ENCODE measurements at regions not wholly inside any gene's neighbourhood (a gene's known extent, or its start where the extent isn't known, plus 50 kb on each side); places are given as distances from the start of the nearest gene placed in this dataset.

DNA sequence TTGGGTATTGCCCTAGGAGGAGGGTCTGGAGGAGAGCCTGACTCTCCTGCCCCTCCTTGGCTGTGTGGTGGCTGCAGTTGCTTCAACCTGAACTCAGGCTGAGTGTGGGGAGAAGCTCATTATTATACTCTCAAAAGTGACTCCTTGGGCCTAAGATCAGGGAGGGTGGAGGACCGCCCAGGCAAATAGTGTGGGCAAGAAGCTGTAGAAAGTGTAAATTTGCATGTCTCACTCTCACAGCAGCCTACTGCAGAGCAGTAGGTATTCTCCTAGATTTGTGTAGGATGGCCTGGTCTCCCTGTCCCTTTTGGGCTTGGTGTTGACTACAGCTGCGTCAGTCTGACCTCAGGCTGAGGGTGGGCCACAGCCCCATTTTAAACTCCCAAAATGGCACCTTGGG, 156.1 kb downstream of the ZNF330 start:
- TF ChIP-seq, protein P1, sequence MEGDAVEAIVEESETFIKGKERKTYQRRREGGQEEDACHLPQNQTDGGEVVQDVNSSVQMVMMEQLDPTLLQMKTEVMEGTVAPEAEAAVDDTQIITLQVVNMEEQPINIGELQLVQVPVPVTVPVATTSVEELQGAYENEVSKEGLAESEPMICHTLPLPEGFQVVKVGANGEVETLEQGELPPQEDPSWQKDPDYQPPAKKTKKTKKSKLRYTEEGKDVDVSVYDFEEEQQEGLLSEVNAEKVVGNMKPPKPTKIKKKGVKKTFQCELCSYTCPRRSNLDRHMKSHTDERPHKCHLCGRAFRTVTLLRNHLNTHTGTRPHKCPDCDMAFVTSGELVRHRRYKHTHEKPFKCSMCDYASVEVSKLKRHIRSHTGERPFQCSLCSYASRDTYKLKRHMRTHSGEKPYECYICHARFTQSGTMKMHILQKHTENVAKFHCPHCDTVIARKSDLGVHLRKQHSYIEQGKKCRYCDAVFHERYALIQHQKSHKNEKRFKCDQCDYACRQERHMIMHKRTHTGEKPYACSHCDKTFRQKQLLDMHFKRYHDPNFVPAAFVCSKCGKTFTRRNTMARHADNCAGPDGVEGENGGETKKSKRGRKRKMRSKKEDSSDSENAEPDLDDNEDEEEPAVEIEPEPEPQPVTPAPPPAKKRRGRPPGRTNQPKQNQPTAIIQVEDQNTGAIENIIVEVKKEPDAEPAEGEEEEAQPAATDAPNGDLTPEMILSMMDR (IDR thresholded peaks at IDR 0.05) = no peak
- no peaks in the 10 kb centered on the region for H3K36me3 ChIP-seq (ENCODE audit: low read depth)
- H3K4me3 ChIP-seq = no peak overlapping the region
- no peak for ATAC-seq
- no peaks in the 10 kb centered on the region for H3K4me1 ChIP-seq (ENCODE audit: low read depth)
- intact Hi-C loops (cut with DNase I, micrococcal nuclease) = no loop called here
- H3K9me3 ChIP-seq = no peaks in the 10 kb centered on the region
- no peak for DNase-seq

DNA sequence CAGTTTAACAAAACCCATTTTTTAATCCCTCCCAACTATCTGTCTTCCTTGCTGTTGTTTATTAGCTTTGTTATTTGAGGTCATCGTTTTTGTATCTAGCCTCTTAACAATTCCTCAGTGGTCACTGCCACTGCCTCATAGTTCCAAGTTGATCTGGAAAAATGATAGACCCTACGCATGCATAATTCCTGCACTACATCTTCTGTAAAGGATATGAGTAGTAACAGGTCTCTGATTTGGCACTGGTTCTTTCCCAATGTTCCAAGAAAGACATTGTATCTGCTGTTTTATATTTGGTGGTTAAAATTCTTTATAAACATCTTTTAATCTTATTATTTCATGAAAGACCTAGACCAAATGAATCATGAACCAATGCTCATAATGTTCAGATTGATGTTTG, 166.6 kb downstream of the ZNF330 start:
- Histone ChIP-seq H3K9me3 (no peaks in the 10 kb centered on the region), H3K4me1 (ENCODE audit: low read depth) (no peaks in the 10 kb centered on the region), H3K36me3 (ENCODE audit: low read depth) (no peaks in the 10 kb centered on the region), H3K4me3 (no peak overlapping the region)
- ATAC-seq (no peak), DNase-seq (no peak)
- intact Hi-C loops (cut with DNase I, micrococcal nuclease) = no loop called here
- TF ChIP-seq, protein P1 (IDR thresholded peaks at IDR 0.05) = no peak

DNA sequence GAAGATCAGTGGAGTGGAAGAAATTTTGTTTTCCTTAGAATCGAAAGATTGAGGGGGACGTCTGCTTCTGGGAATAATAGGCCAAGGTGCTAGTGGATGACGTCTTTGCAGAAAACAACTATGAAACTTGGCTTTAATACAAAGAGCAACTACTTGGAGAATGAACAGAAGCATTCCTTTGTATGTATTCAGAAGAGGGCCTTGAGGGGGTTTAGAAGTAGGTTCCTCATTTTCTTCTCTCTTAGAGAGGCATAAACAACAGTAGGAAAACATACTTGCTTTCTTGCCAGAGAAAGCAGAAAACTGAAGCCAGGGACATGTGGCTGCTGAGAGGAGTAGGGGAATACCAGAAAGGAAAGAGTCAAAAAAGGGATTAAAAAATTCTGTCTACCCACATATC, 167.8 kb downstream of the ZNF330 start:
- ATAC-seq = no peak
- no peaks in the 10 kb centered on the region for H3K4me1 ChIP-seq (ENCODE audit: low read depth)
- no peak for DNase-seq
- no peak overlapping the region for H3K4me3 ChIP-seq
- TF ChIP-seq, protein P1 (IDR thresholded peaks at IDR 0.05) = no peak
- H3K36me3 ChIP-seq (ENCODE audit: low read depth) = no peaks in the 10 kb centered on the region
- intact Hi-C loops (cut with DNase I, micrococcal nuclease) = no loop called here
- no peaks in the 10 kb centered on the region for H3K9me3 ChIP-seq

DNA sequence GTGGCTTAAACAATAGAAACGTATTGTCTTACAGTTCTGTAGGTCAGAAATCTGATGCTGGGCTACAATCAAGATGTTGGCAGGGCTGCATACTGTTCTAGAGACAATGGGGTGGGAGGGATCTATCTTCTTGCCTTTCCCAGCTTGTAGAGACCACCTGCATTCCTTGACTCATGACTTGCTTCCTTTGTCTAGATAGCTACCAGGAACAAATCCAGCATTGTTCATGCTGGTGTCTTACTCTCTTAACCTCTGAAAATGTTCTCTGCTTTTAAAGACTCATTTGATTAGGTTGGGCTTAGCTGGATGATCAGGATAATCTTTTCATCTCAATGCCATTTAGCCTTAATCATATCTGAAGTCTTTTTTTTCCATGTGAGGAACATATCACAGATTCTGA, 169.0 kb downstream of the ZNF330 start:
- H3K36me3 ChIP-seq (ENCODE audit: low read depth) = no peaks in the 10 kb centered on the region
- ATAC-seq (no peak), DNase-seq (no peak)
- no peaks in the 10 kb centered on the region for H3K4me1 ChIP-seq (ENCODE audit: low read depth)
- intact Hi-C loops (cut with DNase I, micrococcal nuclease) = no loop called here
- TF ChIP-seq, protein P1 (IDR thresholded peaks at IDR 0.05) = no peak
- no peak overlapping the region for H3K4me3 ChIP-seq
- H3K9me3 ChIP-seq = no peaks in the 10 kb centered on the region

DNA sequence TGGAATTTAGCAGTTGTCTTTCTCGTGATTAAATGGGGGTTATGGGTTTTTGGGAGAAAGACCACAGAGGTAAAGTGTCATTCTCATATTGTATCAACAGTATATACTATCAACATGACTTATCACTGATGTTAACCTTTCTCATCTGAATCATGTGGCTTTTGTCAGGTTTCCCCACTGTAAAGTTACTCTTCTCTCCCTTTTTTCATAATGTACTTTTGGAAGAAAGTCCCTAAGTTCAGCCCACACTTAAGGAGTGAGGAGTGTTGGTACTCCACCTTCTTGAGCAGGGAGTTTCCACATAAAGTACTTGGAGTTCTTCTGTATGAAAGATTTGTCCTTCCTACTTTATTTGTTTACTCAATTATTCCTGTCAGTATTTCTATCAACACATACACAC, 169.9 kb downstream of the ZNF330 start:
- DNase-seq (no peak), ATAC-seq (no peak)

DNA sequence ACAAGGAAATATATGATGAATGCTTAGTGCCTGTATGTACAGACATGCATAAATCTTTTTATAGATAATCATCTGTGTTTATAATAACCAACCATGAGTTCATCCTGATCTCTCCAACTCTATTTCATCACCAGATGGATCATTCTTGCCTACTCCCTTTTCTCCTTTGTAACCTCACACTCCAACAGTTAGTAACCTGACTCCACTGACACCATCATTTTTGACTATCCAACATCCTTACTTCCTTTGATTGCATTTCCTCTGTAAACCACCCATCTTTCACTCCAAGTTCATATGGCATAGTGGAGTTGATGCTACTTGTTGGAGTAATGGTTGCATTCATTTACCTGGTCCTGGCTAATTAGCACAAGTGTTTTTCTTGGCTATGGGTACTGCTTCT, 170.6 kb downstream of the ZNF330 start:
- Histone ChIP-seq H3K36me3 (ENCODE audit: low read depth) (no peaks in the 10 kb centered on the region), H3K4me3 (no peak overlapping the region), H3K4me1 (ENCODE audit: low read depth) (no peaks in the 10 kb centered on the region), H3K9me3 (no peaks in the 10 kb centered on the region)
- TF ChIP-seq, protein P1 (IDR thresholded peaks at IDR 0.05) = no peak
- intact Hi-C loops (cut with DNase I, micrococcal nuclease) = no loop called here
- DNase-seq = no peak
- no peak for ATAC-seq

More for the DNA sequence above, 169.9 kb downstream of the ZNF330 start:
- Histone ChIP-seq H3K4me3 (no peak overlapping the region), H3K36me3 (ENCODE audit: low read depth) (no peaks in the 10 kb centered on the region), H3K9me3 (no peaks in the 10 kb centered on the region), H3K4me1 (ENCODE audit: low read depth) (no peaks in the 10 kb centered on the region)
- TF ChIP-seq, protein P1 (IDR thresholded peaks at IDR 0.05) = no peak
- intact Hi-C loops (cut with DNase I, micrococcal nuclease) = no loop called here
